NAMALWA (cell line): ENCODE measurements at regions not wholly inside any gene's neighbourhood (a gene's known extent, or its start where the extent isn't known, plus 50 kb on each side); places are given as distances from the start of the nearest gene placed in this dataset.
"Not testable (repeated sequence)": the region's sequence is repeated elsewhere in the genome, so short reads cannot be mapped to it uniquely, and the experiment has no call there.

ENCODE experiments used
- DNase-seq: peaks from one replicate; pipeline ENCODE4 v3.0.0-alpha.2; 2015; ENCODE audit warnings: low spot score

- peak; percentile 14 for DNase-seq
Observed at GRCh38 chr4:85106166-85106565, 139.7 kb upstream of the WDFY3 start.

- no peak for DNase-seq
Observed at GRCh38 chr4:85106805-85107336, 140.4 kb upstream of the WDFY3 start.

- no peak for DNase-seq
Observed at GRCh38 chr4:85107553-85107952, 141.1 kb upstream of the WDFY3 start.

- no peak for DNase-seq
Observed at GRCh38 chr4:85113706-85114105, 147.2 kb upstream of the WDFY3 start.

DNA sequence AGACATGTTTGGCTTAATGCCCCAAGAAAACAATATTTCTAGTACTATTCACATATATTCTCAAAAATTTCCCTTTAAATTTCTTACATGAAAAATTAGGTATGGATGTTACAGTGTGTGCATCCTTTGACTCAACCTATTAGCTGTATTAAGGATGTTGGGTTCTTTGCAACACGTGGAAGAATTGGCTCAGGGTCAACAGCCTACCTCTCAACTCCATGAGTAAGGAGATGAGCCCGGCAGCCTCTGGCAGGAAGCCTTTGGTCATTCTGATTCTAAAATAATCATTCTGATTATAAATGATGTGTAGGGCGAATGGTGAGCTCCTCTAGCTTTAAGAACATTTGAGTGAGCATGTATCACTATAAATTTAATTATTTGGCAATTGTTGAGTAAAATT, 148.0 kb upstream of the WDFY3 start:
- no peak for DNase-seq

DNA sequence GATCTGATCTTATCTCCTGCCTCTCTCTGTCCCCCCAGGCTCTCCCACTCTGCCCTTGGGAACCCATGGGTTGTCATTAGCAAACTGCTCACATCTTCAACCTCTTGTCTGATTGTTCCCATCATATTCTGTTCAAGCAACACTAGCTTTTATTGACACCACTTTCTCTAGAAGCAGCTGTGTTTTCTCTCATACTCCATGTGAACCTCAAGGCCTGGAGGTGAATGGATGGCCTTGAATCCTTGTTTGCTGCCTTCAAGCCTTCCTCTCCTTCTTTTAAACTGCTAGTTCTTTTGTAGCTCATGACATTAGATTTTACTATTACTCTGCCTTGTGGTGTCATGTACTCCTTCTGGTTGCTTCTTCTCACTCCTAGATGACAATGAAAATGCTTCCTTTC, 149.5 kb upstream of the WDFY3 start:
- no peak for DNase-seq

- DNase-seq = no peak
Observed at GRCh38 chr4:85125688-85126087, 159.2 kb upstream of the WDFY3 start.

DNA sequence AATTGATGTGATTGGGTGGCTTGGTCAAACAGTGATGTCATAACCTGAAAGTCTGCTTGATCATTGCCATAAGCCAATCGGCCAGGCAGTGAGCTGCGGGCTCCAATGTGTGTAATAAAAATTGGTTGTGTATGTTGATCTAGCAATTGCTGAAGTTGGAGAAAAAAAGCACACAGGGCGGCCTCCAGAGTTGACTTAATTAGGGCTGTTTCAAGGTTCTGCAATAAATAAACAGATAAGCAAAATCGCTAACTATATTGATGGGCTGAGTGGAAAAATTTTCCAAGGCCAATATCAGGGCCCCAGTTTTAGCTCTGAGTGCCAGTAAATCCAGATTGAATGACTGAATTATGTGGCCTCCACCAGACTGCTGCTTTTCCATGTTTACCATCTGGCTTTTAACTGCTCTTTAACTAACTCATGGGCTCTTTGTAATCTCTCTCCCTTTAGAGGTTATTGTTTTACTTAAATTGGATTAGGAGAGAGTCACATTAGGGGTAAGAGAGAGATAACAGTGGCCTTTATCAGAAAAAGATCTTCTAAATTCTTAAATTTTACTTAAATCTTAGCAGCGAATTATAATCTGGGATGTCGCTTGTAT, 160.6 kb upstream of the WDFY3 start:
- DNase-seq = no peak

- peak; percentile 76 for DNase-seq
Observed at GRCh38 chr4:85127653-85128052, 161.2 kb upstream of the WDFY3 start.

GRCh38 chr4:85128246-85129204, 162.0 kb upstream of the WDFY3 start:
- no peak for DNase-seq

DNA sequence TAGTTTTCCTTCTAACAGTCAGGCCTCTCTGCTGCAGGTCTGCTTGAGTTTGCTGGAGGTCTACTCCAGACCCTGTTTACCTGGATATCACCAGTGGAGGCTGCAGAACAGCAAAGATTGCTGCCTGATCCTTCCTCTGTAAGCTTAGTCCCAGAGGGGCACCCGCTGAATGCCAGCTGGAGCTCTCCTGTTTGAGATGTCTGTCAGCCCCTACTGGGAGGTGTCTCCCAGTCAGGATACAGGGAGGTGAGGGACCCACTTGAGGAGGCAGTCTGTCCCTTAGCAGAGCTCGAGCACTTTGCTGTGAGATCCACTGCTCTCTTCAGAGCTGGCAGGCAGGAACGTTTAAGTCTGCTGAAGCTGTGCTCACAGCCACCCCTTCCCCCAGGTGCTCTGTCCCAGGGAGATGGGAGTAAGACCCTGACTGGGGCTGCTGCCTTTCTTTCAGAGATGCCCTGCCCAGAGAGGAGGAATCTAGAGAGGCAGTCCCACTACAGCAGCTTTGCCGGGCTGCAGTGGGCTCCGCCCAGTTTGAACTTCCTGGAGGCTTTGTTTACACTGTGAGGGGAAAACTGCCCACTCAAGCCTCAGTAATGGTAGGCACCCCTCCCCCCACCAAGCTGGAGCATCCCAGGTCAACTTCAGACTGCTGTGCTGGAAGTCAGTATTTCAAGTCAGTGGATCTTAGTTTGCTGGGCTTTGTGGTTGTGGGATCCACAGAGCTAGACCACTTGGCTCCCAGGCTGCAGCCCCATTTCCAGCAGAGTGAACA, 163.1 kb upstream of the WDFY3 start:
- DNase-seq = not testable (repeated sequence)

- DNase-seq = no peak
Observed at GRCh38 chr4:85132117-85132516, 165.6 kb upstream of the WDFY3 start.

DNA sequence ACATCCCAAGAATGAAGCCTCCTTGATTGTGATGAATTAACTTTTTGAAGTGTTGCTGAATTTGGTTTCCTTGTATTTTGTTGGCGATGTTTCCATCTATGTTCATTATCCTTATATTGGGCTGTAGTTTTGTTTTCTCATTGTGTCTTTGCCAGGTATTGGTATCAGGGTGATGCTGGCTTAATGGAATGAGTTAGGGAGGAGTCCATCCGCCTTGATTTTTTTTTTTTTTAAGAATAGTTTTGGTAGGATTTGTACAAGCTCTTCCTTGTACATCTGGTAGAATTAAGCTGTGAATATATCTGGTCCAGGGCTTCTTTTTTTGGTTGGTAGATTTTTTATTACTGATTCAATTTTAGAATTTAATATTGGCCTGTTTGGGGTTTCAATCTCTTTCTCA, 166.1 kb upstream of the WDFY3 start:
- no peak for DNase-seq

DNA sequence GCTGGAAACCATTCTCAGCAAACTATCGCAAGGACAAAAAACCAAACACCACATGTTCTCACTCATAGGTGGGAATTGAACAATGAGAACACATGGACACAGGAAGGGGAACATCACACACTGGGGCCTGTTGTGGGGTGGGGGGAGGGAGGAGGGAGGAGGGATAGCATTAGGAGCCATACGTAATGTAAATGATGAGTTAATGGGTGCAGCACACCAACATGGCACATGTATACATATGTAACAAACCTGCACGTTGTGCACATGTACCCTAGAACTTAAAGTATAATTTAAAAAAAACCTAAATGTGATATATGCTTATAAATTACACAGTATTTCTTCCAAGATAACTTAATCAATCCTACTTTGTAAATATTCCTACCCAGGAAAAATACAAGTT, 173.3 kb upstream of the WDFY3 start:
- DNase-seq = not testable (repeated sequence)

DNA sequence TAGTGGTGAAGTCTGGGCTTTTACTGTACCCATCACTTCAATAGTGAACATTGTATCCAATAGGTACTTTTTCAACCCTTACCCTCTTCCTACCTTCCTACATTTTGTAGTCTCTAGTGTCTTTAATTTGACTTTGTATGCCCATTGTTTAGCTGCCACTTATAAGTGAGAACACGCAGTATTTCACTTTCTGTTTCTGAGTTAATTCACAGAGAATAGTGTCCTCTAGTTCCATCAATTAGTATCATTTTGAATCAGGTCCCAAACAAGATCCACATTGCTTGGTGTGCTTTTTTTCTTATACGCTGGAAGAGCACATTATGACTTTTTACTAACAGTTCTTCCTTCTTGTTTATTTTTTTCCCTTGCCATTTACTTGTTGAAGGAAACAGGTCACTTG, 176.0 kb upstream of the WDFY3 start:
- DNase-seq = no peak

- peak; percentile 88 for DNase-seq
Observed at GRCh38 chr4:85147481-85148076, 181.1 kb upstream of the WDFY3 start.

- no peak for DNase-seq
Observed at GRCh38 chr4:85149676-85150075, 183.2 kb upstream of the WDFY3 start.

DNA sequence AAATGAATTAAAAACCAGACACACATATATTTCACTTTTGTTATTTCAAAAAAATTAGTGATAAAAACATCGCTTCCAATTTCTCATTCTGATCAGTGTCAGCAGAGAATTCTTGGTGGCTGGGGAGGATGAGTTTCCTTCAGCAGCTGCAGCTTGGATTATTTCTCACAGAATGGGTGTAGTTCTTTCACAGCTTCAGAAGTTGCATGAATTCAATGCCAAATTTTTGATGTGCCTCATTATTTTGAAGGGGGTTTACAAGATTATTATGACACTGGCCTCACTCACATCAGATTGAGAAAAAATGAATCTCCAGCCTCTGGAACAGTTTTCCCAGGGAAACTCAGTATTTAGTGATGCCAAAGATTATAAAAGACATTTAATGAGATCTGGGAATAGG, 184.9 kb upstream of the WDFY3 start:
- no peak for DNase-seq

GRCh38 chr4:85151786-85152185, 185.3 kb upstream of the WDFY3 start:
- DNase-seq = no peak

- no peak for DNase-seq
Observed at GRCh38 chr4:85152480-85152879, 186.0 kb upstream of the WDFY3 start.

- no peak for DNase-seq
Observed at GRCh38 chr4:85153221-85153620, 186.7 kb upstream of the WDFY3 start.

DNA sequence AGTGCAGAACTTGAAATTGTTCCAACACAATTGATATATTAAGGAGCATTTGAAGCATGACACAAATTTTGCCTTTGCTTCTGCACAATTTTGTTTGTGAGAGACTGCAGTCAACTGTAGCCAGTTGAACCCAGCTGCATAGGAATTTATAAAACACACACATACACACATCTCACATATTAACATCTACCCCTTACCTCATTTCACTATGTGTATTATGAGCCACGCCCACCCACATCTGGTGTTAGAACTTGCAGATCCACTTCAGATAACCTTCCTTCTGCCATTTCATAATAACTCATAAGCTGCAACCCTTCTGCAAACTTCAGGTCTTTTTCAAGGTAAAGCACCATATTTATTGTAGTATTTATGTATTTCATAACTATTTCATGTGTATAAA, 188.1 kb upstream of the WDFY3 start:
- no peak for DNase-seq
